GM18508 (cell line): ENCODE measurements at regions not wholly inside any gene's neighbourhood (a gene's known extent, or its start where the extent isn't known, plus 50 kb on each side); places are given as distances from the start of the nearest gene placed in this dataset.

Source experiments
- ATAC-seq: cut with Tn5 transposase; IDR thresholded peaks from one replicate; pipeline ENCODE4 v1.9.1; 2021; ENCODE audit warnings: moderate number of reproducible peaks; ENCODE audit not compliant: insufficient read depth, unreplicated experiment

DNA sequence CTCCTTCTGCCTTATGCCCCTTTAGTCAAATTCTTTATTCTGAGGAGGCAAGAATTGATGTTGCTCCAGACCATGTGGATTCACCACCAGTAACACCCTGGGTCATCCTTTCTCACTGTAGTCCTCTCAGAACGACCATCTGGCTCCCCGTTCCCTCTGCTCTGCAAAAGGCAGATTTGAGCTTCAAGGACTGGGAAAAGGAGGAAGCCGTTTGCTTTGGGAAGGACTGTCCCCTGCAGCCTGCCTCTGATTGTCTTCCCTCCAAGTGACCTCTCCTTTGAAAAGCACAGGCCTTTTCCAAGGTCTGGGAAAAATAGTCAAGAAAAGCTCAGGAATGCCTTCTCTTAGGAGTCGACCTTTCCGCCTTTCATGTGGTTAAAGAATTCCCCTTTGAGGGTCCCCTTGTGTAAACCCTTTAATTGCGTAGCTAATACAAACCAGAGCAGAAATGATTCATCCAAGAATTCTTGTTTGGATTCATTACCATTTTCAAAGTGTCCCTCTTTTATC lies 130.1 kb upstream of the COPS8 start:
- ATAC-seq: no peak

DNA sequence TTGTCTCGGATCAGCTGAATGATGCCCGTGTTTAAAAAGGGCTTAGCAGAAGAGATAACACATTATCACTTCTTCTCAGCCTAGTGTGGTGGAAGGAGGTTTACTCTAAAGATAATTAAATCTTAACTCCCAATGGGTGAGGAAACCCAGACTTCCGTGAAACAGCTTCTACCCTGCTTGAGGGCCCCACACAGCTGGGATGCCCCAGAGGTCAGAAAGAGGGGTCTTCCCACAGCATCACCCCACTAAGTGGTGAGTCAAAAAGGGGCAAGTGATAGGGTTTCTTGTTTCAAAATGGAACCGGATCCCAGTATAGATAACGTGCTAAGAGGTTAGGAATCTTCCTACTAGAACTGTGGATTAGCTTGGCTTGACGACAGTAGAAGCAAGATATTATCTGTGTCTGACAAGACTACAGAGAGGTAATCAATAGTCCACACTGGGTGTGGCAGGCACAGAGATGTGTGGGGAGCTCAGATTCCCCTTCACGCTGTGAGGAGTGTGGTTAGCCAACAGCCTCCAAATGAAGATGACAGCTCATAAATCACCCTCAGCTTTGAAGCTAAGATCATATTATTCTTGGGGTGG lies 129.6 kb upstream of the COPS8 start:
- no peak for ATAC-seq

DNA sequence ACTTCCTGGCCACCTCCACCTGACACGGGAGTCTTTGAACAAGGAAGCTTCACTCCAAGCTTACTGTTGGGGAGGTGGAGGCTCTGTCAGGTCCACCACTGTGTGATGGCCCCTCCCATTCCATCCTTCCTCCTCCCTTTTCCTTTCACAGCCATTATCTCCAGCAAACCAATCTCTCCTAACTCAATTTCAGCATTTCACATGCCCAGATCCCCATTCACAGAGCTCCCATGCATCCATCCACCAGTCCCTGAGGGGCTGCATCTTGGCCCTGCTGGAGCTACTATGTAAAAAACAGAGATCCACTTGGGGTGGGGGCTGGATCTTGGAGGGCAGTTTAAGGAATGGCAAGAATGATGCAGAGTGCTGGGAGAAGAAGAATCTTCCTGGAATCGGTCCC lies 129.0 kb upstream of the COPS8 start:
- no peak for ATAC-seq

DNA sequence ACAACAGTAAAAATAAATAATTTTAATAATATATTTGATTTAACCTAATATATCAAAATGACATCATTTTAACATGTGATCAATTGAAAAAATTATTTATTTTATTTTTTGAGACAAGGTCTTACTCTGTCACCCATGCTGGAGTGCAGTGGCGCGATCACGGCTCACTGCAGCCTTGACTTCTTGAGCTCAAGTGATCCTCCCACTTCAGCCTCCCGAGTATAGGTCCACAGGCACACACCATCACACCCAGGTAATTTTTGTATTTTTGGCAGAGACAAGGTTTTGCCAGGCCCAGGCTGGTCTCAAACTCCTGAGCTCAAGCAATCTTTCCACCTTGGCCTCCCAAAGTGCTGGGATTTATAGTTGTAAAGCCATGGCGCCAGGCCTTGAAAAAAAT lies 126.7 kb upstream of the COPS8 start:
- ATAC-seq: no peak

DNA sequence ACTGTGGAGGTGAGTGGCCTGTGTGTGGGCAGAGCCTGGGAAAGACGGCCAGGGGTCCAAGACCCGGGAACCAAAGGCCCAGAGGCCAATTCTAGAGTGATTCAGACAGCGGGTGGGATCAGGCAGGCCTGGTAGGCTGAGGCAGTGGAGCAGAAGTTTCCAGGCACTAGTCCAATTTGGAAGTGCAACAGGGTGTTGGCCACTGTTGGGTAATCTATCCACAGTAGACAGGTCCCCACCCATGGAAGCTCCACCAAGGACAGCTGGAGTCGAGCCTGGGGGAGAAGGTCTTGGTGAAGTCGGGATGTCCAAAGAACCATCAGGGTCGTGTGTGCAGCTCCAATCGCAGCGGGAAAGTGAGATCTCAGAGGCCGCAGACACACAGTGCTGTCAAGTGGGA lies 125.8 kb upstream of the COPS8 start:
- ATAC-seq: no peak

DNA sequence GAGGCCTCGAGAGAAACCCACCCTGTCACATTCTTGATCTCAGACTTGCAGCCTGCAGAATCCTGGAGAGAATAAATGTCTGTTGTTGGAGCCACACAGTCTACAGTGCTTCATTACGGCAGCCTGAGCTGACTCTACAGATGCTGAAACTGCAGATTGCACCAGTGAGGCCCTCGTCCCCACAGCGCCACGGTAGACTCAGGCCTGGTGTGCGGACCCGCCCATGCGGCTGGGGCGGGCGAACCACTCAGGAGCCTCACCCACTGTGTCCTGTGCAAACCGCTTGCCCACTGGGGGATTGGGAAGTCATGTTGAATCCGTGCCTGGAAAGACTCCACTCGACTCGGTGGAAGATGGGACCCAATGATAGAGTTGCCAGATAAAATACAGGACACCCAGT lies 125.2 kb upstream of the COPS8 start:
- ATAC-seq: no peak

DNA sequence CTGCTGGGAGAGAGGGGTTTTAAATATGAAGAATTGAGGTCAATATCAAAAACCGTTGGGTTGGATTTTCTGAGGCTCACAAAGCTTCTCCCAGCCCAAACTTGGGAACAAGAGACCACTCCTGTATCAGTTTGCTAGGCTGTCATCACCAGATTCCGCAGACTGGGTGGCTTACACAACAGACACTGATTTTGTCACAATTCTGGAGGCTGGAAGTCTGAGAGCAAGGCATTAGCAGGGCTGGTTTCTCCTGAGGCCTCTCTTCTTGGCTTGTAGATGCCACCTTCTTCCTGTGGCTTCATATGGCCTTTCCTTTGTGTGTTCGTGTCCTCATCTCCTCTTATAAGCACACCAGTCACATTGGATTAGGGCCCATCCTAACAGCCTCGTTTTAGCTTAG lies 122.9 kb upstream of the COPS8 start:
- ATAC-seq: no peak

DNA sequence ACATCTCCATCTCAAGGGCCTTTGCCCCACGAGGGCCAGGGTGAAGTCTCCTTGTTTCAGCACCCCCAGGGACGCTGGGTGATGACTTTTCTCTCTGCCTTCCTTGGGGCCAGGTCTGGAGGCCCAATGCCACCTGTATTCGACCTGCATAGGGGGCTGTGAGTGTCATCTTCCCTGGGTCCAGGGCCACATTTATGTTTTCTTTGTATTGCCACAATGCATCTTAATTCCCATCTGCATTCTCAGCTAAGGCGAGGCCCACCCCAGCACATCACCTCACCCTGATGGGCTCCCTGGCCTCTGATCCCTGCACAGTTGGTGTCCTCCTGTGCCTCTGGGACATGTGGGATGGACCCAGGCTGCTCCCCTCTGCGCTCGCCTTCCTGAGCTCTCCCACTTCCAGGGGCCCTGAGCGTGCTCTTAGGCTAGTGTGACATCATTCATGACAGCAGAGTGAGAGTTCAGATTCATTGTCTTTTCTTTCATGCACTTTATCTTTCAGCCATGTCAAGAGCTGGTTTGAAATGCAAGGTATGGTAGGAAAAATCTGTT lies 122.0 kb upstream of the COPS8 start:
- ATAC-seq: no peak

DNA sequence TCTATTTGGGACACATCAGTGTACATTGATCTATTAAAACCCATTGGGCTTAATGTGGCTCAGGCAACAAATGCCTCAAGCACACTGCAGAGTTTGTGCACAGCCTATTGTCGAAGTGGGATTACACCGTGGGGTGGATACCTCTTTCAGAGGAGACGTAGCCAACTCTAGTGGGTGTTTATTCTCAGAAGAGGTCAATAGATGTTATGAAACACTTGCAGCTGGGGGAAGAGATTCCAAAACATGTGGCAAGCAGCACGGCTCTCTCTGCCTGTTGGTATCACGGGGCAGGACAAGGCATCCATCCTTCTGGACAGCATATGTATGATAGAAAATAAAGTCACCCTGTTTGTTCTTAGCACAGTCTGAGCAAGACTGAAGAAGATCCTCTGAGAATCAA lies 121.4 kb upstream of the COPS8 start:
- no peak for ATAC-seq

DNA sequence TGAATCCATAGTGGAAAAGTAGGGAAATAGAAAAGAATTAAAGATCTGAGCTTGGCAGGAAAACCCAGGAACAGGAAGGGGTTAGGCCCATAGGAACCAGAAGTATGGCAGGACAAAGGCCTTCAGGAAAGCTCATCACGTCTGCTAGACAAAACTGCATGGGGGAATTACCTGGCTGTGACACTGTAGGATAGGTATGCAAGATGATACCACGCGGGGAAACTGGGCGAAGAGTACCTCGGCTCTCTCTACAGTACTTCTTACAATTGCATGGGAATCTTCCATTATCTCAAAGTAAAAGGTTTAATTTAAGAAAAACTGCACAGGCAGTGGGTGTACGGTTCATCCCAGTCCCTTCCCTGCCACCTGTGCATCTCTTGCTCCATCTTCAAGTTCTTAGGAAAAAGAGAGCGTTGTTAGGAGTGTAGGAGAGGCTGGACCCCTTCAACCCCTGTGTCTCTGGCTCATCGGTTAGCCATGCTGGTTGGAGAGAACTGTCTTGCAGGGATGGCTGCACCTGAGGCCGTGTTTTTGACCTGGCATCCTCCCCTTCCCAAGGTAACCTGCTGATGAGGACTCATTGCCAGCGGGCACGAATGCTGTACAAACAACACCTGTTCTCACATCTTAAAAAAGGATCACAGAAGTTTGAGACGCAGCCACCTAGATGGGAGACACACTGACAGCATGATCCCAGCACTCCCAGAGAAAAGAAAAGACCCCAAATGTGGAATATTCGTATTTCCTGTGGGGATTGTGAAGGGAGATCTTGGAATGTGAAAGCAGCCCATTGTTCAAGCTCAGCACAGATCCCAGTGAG lies 120.5 kb upstream of the COPS8 start:
- ATAC-seq: no peak

DNA sequence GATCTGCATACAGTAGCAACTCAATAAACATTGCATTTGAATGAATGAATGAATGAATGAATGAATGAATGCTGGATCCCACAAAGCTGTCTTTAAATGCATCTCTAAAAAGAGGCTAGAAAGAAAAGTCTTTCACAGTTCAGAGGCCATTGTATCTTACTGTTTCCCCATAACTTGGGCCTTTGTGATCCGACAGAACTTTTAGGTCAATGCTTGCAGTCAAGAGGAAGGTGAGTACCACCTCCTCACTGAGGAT lies 119.9 kb upstream of the COPS8 start:
- no peak for ATAC-seq

DNA sequence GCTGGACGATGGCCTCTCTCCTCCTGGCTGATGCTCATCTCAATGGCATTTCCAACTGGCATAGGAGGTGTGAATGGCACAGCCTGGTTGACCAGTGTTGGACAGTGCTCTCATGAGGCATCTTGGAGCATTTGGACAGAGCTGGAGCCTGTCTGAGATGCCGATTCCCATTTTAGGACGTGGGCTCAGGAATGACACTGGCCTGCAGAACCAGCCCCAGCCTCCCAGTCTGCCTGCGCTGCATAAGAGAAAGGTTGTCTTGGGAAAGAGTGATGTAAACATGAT lies 118.2 kb upstream of the COPS8 start:
- ATAC-seq: no peak

DNA sequence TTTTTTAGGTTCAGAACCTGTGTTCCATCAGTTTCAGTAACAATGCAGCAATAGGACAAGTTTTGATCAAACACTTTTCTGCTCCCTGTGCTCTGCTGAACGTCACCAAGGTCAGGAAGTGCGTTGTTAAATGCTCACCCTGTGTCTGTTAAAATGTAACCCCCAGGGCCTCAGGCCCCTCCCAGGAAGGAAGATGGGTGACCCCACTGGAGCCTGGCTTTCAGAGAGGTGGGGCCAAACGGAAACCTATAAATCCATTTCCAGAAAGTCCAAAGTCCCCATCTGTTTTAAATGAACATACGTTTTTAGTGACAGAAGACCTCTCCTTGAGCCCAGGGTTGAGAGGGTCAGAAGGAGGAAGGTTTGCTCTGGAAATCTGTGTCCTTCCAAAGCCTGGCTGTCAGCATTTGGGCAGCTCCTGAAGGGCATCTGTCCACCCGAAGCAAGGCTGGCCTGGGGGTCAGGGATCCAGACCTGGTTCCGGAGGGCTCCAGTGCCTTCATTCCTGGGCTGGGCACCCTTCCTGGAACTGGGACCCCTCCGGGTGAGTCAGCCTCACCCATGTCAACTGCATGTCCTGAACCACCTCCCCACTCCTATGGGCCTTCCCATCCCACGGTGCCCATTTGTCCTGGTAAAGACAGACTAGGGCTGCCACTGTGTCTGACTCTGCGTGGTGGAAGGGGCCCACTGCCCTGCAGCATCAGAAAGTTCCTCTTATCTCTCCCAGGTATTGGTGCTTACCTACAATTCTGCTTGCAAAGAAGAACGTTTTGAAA lies 117.4 kb upstream of the COPS8 start:
- ATAC-seq: no peak

DNA sequence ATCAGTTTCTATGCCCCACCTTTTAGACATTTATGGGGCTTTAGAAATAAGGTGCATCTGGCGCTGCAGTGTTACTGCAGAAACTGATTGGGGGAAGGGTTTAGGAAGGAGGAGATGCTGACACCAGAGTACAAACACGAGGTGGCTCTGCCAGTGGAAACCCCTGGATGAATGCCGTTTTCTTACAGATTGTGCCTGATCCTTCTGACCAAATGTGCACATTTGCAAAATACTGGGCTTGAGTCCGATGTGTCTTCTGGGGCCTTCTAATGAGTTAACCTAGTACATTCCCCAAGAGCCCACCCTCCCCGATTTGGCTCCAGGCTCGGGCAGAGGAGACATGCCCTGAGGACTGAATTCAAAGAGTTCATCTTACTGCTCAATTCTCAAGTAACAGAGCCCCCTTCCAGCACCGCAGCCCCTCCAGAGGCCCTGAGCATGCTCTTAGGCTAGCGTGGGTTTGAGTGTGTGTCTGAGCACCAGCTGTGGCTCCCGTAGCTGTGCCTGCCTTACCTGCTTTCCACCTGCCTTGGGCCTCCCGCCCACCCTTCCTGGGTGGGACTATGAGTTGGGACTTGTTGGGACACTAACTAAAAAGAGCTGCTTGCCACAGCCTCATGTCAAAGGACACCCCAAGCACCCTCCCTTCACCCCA lies 116.7 kb upstream of the COPS8 start:
- no peak for ATAC-seq

DNA sequence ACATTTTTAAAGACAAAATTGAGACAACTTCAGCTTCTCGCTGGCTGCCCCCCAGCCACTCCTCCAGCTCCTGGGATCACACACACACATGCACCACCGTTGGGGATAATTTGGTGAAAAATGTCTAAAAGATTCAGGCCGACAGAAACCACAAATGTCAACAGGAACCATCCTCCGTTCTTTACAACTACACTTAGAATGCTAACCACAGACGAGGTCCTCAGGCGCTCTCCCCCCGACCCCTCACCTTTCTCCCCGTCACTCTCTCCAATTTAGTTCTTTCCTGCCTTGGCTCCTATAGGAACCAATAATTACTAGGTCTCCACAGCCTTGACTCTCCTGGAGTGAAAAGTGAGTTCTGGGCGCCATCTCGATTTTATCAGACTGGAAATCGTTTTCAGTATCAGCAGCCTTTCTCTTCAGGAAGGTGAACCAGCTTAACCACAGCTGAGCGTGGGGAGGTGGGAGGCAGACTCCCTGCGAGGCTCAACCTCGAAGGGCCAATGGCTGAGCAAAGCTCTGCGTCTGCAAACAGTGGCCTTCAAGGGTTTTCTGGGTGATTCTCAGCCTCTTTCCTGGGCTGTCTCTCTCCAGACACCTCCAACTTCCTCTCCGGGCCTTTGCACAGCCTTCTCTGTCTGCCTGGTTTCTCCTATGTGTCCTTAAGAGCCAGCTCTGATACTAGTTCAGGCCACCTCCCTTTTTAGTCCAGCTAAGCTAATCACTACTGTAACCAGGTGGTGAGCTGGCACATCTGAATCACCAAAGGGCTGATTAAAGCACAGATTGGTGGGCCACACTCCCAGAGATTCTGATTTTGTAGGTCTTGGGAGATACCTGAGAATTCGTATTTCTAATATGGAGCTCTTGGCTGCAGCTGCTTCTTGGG lies 115.7 kb upstream of the COPS8 start:
- no peak for ATAC-seq

DNA sequence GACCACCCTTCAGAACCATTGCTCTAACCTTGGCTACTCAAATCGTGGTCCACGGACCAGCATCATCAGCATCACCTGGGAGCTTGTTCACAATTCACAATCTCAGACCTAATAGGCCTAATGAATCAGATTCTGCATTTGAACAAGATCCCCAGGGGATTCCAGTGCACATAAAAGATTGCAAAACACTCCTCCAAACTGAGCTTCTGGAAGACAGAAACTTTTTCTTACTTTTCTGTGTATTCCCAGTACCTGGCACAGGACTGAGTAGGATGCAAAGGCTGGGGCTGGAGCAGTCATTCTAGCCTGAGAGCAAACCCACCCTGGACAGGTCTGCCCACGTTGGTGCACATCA lies 115.1 kb upstream of the COPS8 start:
- ATAC-seq: no peak

DNA sequence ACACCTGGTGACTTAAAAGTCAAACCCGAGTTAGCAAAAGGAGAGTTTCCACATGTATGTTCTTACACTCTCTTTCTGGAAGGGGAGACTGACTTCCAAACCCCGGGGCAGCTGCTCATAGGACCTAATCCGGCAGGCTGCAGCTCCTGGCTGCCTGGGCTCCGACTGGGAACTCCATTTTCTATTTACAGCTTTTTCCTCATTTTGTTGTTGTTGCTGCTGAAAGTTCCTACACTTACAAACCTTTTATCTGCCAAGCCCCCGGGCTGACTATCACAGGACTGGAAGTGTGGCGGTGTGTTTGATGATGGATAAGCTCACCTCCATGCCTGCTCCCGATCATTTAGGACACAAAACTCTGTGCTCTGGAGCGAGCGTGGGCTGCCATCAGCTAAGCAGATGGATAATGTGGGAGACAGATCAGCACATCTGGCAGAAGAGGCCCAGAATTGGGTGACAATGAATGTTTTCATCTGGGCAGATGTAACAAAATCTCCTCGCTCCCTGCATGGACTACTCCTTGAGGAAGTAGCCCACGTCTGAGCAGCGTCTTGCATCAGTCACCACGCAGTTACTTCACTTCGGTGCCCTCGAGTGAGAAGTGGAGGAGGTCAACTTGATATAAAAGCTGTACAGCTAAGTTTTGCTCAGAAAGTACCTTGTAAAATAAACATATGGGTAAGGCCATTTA lies 114.4 kb upstream of the COPS8 start:
- ATAC-seq: no peak

DNA sequence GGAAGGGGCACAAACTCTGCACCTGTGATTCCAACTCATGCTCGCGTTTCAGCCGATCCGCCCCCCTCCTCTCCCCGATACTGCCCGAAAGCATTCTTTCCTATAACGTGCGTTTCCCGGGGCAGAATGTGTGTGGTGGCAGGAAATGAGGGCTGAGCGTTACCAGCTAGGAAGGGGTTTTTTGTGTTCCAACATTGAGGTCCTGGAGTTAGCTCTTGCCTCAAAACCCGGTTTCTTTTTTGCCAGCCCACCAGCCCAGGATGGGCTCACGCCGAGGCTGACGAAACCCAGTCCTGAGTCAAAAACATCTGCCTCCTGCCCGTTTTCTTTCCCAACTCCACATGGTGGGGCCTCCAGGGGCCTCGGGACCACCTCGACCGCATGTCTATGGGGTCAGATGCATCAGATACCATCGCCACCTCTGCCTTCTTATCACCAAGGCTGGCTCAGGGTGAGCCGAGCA lies 113.7 kb upstream of the COPS8 start:
- no peak for ATAC-seq
